Vagina (tissue), 2 donors: ENCODE measurements at regions not wholly inside any gene's neighbourhood (a gene's known extent, or its start where the extent isn't known, plus 50 kb on each side); places are given as distances from the start of the nearest gene placed in this dataset.

Experiments used
- DNase-seq, 2 donors: peaks; one replicate each; pipeline ENCODE4 v3.0.0-alpha.2; 2017; ENCODE audit errors: extremely low spot score in 2 of 2
- H3K27ac ChIP-seq: fragments of 200-600 bp; sonication (generic); one replicate; pipeline ENCODE4 v1.5.1; 2019
- H3K27me3 ChIP-seq: fragments of 200-600 bp; sonication (generic); one replicate; pipeline ENCODE4 v1.5.1; 2019
- H3K36me3 ChIP-seq, 2 donors: fragments of 200-600 bp; sonication (generic); one replicate each; pipeline ENCODE4 v1.5.1; 2017 to 2019
- H3K4me1 ChIP-seq: fragments of 200-600 bp; sonication (generic); one replicate; pipeline ENCODE4 v1.5.1; 2019
- H3K4me3 ChIP-seq, 2 donors: fragments of 200-600 bp; sonication (generic); 1 replicate in 1 of 2; 2 replicates in 1 of 2; pipeline ENCODE4 v1.5.1; 2016 to 2019
- H3K9me3 ChIP-seq: fragments of 200-600 bp; sonication (generic); one replicate; pipeline ENCODE4 v1.5.1; 2019
- POLR2A ChIP-seq, 2 donors: fragments of 450-650 bp; IDR thresholded peaks; one replicate each; pipeline ENCODE4 v1.6.1; 2017; ENCODE audit warnings: antibody characterized with exemption in 2 of 2, mild to moderate bottlenecking in 2 of 2, moderate library complexity in 2 of 2
- POLR2AphosphoS5 ChIP-seq, 2 donors: sonication (generic); formaldehyde crosslinking; IDR thresholded peaks; one replicate each; pipeline ENCODE4 v1.9.0; 2017; ENCODE audit warnings: antibody characterized with exemption in 2 of 2, mild to moderate bottlenecking in 2 of 2, low read depth in 1 of 2; ENCODE audit not compliant: insufficient read depth in 1 of 2
- intact Hi-C: fragments of 100-400 bp; cut with DNase I; formaldehyde crosslinking; loops from one replicate; pipeline ENCODE4 v1.15.1; 2023
- TF ChIP-seq, protein P1 (sequence below), 3 experiments: fragments of 450-650 bp in 2 of 3; fragments of 200-600 bp in 1 of 3; sonication (generic) in 1 of 3; IDR thresholded peaks; one replicate each; pipeline ENCODE4 v1.5.1; 2017 to 2019; ENCODE audit warnings: antibody characterized with exemption in 3 of 3, mild to moderate bottlenecking in 2 of 3, moderate library complexity in 2 of 3

GRCh38 chr7:41189866-41190265, 513.0 kb downstream of the INHBA start:
- Histone ChIP-seq H3K27me3 (no peaks in the 10 kb centered on the region), H3K9me3 (no peaks in the 10 kb centered on the region), H3K27ac (no peak overlapping the region), H3K36me3 (no peaks in the 10 kb centered on the region), H3K4me3 (no peak overlapping the region), H3K4me1 (no peaks in the 10 kb centered on the region)
- intact Hi-C loops = no loop called here
- no peak for DNase-seq
- TF ChIP-seq, protein P1, sequence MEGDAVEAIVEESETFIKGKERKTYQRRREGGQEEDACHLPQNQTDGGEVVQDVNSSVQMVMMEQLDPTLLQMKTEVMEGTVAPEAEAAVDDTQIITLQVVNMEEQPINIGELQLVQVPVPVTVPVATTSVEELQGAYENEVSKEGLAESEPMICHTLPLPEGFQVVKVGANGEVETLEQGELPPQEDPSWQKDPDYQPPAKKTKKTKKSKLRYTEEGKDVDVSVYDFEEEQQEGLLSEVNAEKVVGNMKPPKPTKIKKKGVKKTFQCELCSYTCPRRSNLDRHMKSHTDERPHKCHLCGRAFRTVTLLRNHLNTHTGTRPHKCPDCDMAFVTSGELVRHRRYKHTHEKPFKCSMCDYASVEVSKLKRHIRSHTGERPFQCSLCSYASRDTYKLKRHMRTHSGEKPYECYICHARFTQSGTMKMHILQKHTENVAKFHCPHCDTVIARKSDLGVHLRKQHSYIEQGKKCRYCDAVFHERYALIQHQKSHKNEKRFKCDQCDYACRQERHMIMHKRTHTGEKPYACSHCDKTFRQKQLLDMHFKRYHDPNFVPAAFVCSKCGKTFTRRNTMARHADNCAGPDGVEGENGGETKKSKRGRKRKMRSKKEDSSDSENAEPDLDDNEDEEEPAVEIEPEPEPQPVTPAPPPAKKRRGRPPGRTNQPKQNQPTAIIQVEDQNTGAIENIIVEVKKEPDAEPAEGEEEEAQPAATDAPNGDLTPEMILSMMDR (IDR thresholded peaks at IDR 0.05) = no peak
- TF ChIP-seq POLR2AphosphoS5 (IDR thresholded peaks at IDR 0.05; ENCODE audit: insufficient read depth in 1 of 2, low read depth in 1 of 2) (no peak), POLR2A (IDR thresholded peaks at IDR 0.05) (no peak)

DNA sequence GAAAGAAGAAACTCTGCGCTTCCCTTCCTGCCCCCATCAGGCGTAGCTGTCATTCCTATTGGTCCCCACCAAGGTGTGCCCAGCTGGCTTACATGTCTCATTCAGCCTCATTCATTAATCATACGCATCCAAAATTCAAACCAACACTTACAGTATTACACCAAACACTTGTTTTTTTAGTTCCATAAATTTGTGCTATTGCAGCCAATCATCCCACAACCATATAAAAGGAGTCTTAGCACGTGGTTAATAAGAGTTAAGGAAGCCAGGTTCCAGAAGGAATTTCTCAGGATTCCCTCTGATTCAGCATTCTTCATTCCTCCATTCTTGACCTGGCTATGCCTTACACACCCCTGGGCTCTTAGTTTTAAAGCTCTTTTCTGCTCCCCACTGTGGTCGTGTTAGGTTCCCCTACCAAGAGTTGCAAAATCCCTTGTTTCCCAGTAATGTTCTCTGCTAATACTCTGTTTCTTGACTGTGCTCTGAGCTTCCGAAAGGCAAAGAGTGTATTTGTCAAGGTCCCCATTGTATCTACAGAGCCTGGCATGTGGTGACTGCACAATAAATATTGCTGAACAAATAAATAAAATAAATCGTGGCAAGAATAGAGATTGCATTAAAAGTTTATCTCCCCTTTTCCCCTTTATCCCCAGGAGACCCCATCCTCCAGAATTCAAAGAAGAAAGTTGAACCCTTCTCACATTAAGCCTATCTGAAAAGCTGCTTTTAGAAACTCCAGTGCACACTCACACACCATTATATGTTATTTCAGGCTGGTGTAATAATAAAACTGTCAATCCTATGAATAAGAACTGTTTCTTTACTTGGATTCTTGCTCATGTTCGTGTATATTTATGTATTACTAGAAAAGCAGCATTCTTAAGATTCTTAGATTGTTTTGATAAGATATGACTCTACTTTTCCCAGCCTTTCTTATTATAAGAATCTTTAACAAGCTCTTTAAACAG, 514.4 kb downstream of the INHBA start:
- Histone ChIP-seq H3K4me3 (no peak overlapping the region), H3K27ac (no peak overlapping the region), H3K9me3 (no peaks in the 10 kb centered on the region), H3K4me1 (no peaks in the 10 kb centered on the region), H3K36me3 (no peaks in the 10 kb centered on the region), H3K27me3 (no peaks in the 10 kb centered on the region)
- TF ChIP-seq POLR2A (IDR thresholded peaks at IDR 0.05) (no peak), POLR2AphosphoS5 (IDR thresholded peaks at IDR 0.05; ENCODE audit: insufficient read depth in 1 of 2, low read depth in 1 of 2) (no peak)
- TF ChIP-seq, protein P1 (IDR thresholded peaks at IDR 0.05) = no peak
- no peak for DNase-seq
- intact Hi-C loops = no loop called here

GRCh38 chr7:41187322-41187721, 515.6 kb downstream of the INHBA start:
- intact Hi-C loops = no loop called here
- no peak overlapping the region for H3K27ac ChIP-seq
- H3K9me3 ChIP-seq = no peaks in the 10 kb centered on the region
- no peak overlapping the region for H3K4me3 ChIP-seq
- no peaks in the 10 kb centered on the region for H3K27me3 ChIP-seq
- no peaks in the 10 kb centered on the region for H3K36me3 ChIP-seq
- no peak for TF ChIP-seq POLR2AphosphoS5 (IDR thresholded peaks at IDR 0.05; ENCODE audit: insufficient read depth in 1 of 2, low read depth in 1 of 2)
- TF ChIP-seq POLR2A (IDR thresholded peaks at IDR 0.05) = no peak
- TF ChIP-seq, protein P1 (IDR thresholded peaks at IDR 0.05) = no peak
- no peak for DNase-seq
- H3K4me1 ChIP-seq = no peaks in the 10 kb centered on the region

GRCh38 chr7:41185851-41186250, 517.0 kb downstream of the INHBA start:
- H3K9me3 ChIP-seq = no peaks in the 10 kb centered on the region
- H3K27ac ChIP-seq = no peak overlapping the region
- no peaks in the 10 kb centered on the region for H3K36me3 ChIP-seq
- no peak for DNase-seq
- TF ChIP-seq POLR2AphosphoS5 (IDR thresholded peaks at IDR 0.05; ENCODE audit: insufficient read depth in 1 of 2, low read depth in 1 of 2) = no peak
- TF ChIP-seq, protein P1 (IDR thresholded peaks at IDR 0.05) = no peak
- no peak for TF ChIP-seq POLR2A (IDR thresholded peaks at IDR 0.05)
- no peaks in the 10 kb centered on the region for H3K27me3 ChIP-seq
- no peak overlapping the region for H3K4me3 ChIP-seq
- no peaks in the 10 kb centered on the region for H3K4me1 ChIP-seq
- intact Hi-C loops = no loop called here

- TF ChIP-seq POLR2AphosphoS5 (IDR thresholded peaks at IDR 0.05; ENCODE audit: insufficient read depth in 1 of 2, low read depth in 1 of 2) = no peak
- TF ChIP-seq, protein P1 (IDR thresholded peaks at IDR 0.05) = no peak
- TF ChIP-seq POLR2A (IDR thresholded peaks at IDR 0.05) = no peak
- Histone ChIP-seq H3K27ac (no peak overlapping the region), H3K4me1 (no peaks in the 10 kb centered on the region), H3K36me3 (no peaks in the 10 kb centered on the region), H3K4me3 (no peak overlapping the region), H3K27me3 (no peaks in the 10 kb centered on the region), H3K9me3 (no peaks in the 10 kb centered on the region)
- intact Hi-C loops = no loop called here
- DNase-seq = no peak
These were observed 519.1 kb downstream of the INHBA start for GRCh38 chr7:41183741-41184140.
